ENCODE measurements at regions not wholly inside any gene's neighbourhood (a gene's known extent, or its start where the extent isn't known, plus 50 kb on each side); places are given as distances from the start of the nearest gene placed in this dataset.

GRCh38 chr11:30733748-30734147 is 147.6 kb upstream of the MPPED2 start:
- Histone ChIP-seq H3K4me1 (ENCODE audit: control insufficient read depth, insufficient read depth, low read length) (no peaks in the 10 kb centered on the region), H3K36me3 (ENCODE audit: control insufficient read depth, insufficient read depth, low read length) (no peaks in the 10 kb centered on the region), H3K4me3 (ENCODE audit: low read depth in 2 of 2, low read length in 2 of 2) (no peak overlapping the region), H3K9me3 (ENCODE audit: control insufficient read depth, insufficient read depth, low read depth, low read length) (no peaks in the 10 kb centered on the region), H3K27ac (ENCODE audit: low read length) (no peak overlapping the region), H3K27me3 (ENCODE audit: control insufficient read depth, insufficient read depth, low read length) (no peaks in the 10 kb centered on the region)
- BruUV-seq (replicated peaks), result no TSS peak
- in situ Hi-C loops (cut with HindIII; ENCODE audit: low pct_unique_long_range_greater_than_20kb, low sequenced_read_pairs) (no loop called here), intact Hi-C loops (cut with micrococcal nuclease; ENCODE audit: unreplicated experiment) (no loop called here)
- TF ChIP-seq, protein P1, sequence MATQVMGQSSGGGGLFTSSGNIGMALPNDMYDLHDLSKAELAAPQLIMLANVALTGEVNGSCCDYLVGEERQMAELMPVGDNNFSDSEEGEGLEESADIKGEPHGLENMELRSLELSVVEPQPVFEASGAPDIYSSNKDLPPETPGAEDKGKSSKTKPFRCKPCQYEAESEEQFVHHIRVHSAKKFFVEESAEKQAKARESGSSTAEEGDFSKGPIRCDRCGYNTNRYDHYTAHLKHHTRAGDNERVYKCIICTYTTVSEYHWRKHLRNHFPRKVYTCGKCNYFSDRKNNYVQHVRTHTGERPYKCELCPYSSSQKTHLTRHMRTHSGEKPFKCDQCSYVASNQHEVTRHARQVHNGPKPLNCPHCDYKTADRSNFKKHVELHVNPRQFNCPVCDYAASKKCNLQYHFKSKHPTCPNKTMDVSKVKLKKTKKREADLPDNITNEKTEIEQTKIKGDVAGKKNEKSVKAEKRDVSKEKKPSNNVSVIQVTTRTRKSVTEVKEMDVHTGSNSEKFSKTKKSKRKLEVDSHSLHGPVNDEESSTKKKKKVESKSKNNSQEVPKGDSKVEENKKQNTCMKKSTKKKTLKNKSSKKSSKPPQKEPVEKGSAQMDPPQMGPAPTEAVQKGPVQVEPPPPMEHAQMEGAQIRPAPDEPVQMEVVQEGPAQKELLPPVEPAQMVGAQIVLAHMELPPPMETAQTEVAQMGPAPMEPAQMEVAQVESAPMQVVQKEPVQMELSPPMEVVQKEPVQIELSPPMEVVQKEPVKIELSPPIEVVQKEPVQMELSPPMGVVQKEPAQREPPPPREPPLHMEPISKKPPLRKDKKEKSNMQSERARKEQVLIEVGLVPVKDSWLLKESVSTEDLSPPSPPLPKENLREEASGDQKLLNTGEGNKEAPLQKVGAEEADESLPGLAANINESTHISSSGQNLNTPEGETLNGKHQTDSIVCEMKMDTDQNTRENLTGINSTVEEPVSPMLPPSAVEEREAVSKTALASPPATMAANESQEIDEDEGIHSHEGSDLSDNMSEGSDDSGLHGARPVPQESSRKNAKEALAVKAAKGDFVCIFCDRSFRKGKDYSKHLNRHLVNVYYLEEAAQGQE (IDR thresholded peaks at IDR 0.05; ENCODE audit: insufficient read depth in 1 of 2, low read depth in 2 of 2, low read length in 1 of 2), result no peak
- TF ChIP-seq SIN3A (IDR thresholded peaks at IDR 0.05; ENCODE audit: borderline replicate concordance, insufficient read depth, low read depth, low read length), result no peak
- no peak for TF ChIP-seq TCF7L2 (IDR thresholded peaks at IDR 0.05; ENCODE audit: low read depth, low read length)
- TF ChIP-seq, protein P2, sequence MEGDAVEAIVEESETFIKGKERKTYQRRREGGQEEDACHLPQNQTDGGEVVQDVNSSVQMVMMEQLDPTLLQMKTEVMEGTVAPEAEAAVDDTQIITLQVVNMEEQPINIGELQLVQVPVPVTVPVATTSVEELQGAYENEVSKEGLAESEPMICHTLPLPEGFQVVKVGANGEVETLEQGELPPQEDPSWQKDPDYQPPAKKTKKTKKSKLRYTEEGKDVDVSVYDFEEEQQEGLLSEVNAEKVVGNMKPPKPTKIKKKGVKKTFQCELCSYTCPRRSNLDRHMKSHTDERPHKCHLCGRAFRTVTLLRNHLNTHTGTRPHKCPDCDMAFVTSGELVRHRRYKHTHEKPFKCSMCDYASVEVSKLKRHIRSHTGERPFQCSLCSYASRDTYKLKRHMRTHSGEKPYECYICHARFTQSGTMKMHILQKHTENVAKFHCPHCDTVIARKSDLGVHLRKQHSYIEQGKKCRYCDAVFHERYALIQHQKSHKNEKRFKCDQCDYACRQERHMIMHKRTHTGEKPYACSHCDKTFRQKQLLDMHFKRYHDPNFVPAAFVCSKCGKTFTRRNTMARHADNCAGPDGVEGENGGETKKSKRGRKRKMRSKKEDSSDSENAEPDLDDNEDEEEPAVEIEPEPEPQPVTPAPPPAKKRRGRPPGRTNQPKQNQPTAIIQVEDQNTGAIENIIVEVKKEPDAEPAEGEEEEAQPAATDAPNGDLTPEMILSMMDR (IDR thresholded peaks at IDR 0.05), result no peak
- TF ChIP-seq POLR2AphosphoS5 (IDR thresholded peaks at IDR 0.05; ENCODE audit: low read depth, low read length), result no peak
- DNase-seq (ENCODE audit: low read depth, low spot score) (no peak), ATAC-seq (no peak)
- CTCF ChIA-PET, result no interaction called here
- POLR2A ChIA-PET, result no interaction called here

DNA sequence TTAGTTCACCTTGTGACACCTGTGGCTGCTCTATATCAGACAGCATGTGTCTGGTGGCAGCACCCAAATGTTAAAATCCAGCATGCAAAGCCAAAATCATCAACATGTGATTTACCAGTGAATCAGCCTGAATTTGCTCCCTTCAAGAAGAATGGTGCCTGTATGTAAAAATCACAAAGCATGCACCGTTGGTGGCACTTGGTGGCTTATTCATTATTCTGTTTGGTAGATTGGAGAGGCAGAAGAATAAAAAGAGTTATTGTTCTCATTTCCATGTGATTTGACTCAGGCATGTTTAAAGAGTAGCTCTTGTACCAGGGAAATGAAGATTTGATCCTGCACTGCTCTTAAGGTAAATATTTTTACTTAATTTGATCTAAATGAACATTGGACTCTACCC is 143.9 kb upstream of the MPPED2 start:
- BruUV-seq (replicated peaks), result no TSS peak
- no peak overlapping the region for H3K27ac ChIP-seq (ENCODE audit: low read length)
- ChIA-PET CTCF (no interaction called here), POLR2A (no interaction called here)
- ATAC-seq (no peak), DNase-seq (ENCODE audit: low read depth, low spot score) (no peak)
- H3K36me3 ChIP-seq (ENCODE audit: control insufficient read depth, insufficient read depth, low read length), result no peaks in the 10 kb centered on the region
- H3K27me3 ChIP-seq (ENCODE audit: control insufficient read depth, insufficient read depth, low read length), result no peaks in the 10 kb centered on the region
- TF ChIP-seq, protein P1 (IDR thresholded peaks at IDR 0.05; ENCODE audit: insufficient read depth in 1 of 2, low read depth in 2 of 2, low read length in 1 of 2), result no peak
- TF ChIP-seq SIN3A (IDR thresholded peaks at IDR 0.05; ENCODE audit: borderline replicate concordance, insufficient read depth, low read depth, low read length), result no peak
- no peak for TF ChIP-seq TCF7L2 (IDR thresholded peaks at IDR 0.05; ENCODE audit: low read depth, low read length)
- TF ChIP-seq POLR2AphosphoS5 (IDR thresholded peaks at IDR 0.05; ENCODE audit: low read depth, low read length), result no peak
- TF ChIP-seq, protein P2 (IDR thresholded peaks at IDR 0.05), result no peak
- no peaks in the 10 kb centered on the region for H3K9me3 ChIP-seq (ENCODE audit: control insufficient read depth, insufficient read depth, low read depth, low read length)
- intact Hi-C loops (cut with micrococcal nuclease; ENCODE audit: unreplicated experiment) (no loop called here), in situ Hi-C loops (cut with HindIII; ENCODE audit: low pct_unique_long_range_greater_than_20kb, low sequenced_read_pairs) (no loop called here)
- H3K4me1 ChIP-seq (ENCODE audit: control insufficient read depth, insufficient read depth, low read length), result no peaks in the 10 kb centered on the region
- no peak overlapping the region for H3K4me3 ChIP-seq (ENCODE audit: low read depth in 2 of 2, low read length in 2 of 2)

All from Panc1 (cell line).